ENCODE measurements at regions not wholly inside any gene's neighbourhood (a gene's known extent, or its start where the extent isn't known, plus 50 kb on each side); places are given as distances from the start of the nearest gene placed in this dataset.
"Not testable (repeated sequence)": the region's sequence is repeated elsewhere in the genome, so short reads cannot be mapped to it uniquely, and the experiment has no call there.

GRCh38 chr1:192513697-192514096 is 61.9 kb upstream of the RGS1 start:
- DNase-seq (ENCODE audit: low read depth in 1 of 2, low spot score in 1 of 2): no peak
- Histone ChIP-seq H3K4me2 (no peak overlapping the region), H3K4me1 (no peaks in the 10 kb centered on the region), H3K27ac (no peak overlapping the region), H3K4me3 (no peak overlapping the region), H3K9me3 (no peaks in the 10 kb centered on the region)
- no peak for ATAC-seq
- no peak for TF ChIP-seq KDM5A (IDR thresholded peaks at IDR 0.05)
- no peak for TF ChIP-seq GATA3 (IDR thresholded peaks at IDR 0.05; ENCODE audit: borderline replicate concordance)
- TF ChIP-seq USF2 (IDR thresholded peaks at IDR 0.05): no peak
- TF ChIP-seq EHF (CRISPR knock-in tag; IDR thresholded peaks at IDR 0.05): no peak
- TF ChIP-seq BCL3 (IDR thresholded peaks at IDR 0.05): no peak
- no peak for TF ChIP-seq RCOR1 (IDR thresholded peaks at IDR 0.05; ENCODE audit: low read depth, low read length)
- no peak for TF ChIP-seq NR3C1 (IDR thresholded peaks at IDR 0.05)
- no peak for TF ChIP-seq MAFK (IDR thresholded peaks at IDR 0.05; ENCODE audit: partially characterized antibody)
- no peak for TF ChIP-seq ZFP36 (IDR thresholded peaks at IDR 0.05; ENCODE audit: borderline replicate concordance, partially characterized antibody)
- TF ChIP-seq RFX5 (IDR thresholded peaks at IDR 0.05): no peak
- no peak for TF ChIP-seq JUNB (IDR thresholded peaks at IDR 0.05)
- TF ChIP-seq FOXS1 (CRISPR knock-in tag; IDR thresholded peaks at IDR 0.05): no peak
- no peak for TF ChIP-seq HEYL (CRISPR knock-in tag; IDR thresholded peaks at IDR 0.05)
- no peak for TF ChIP-seq MAX (IDR thresholded peaks at IDR 0.05)
- TF ChIP-seq FOSB (CRISPR knock-in tag; IDR thresholded peaks at IDR 0.05): no peak
- no peak for TF ChIP-seq FOSL2 (IDR thresholded peaks at IDR 0.05)
- no peak for TF ChIP-seq FOSL2 (CRISPR knock-in tag; IDR thresholded peaks at IDR 0.05)
- TF ChIP-seq HDAC2 (IDR thresholded peaks at IDR 0.05): no peak
- no peak for TF ChIP-seq REST (IDR thresholded peaks at IDR 0.05)
- no peak for TF ChIP-seq POLR2AphosphoS2 (conservative IDR thresholded peaks at IDR 0.05; ENCODE audit: low read length)
- FAIRE-seq: no peak
- WGBS (ENCODE audit: missing lambda C conversion rate): 79% methylated on average over 1 of the region's 1 CpG
- POLR2A ChIA-PET: no interaction called here
- CTCF ChIA-PET: no interaction called here

GRCh38 chr1:192516776-192517297 is 58.7 kb upstream of the RGS1 start:
- ATAC-seq (no peak), DNase-seq (ENCODE audit: low read depth in 1 of 2, low spot score in 1 of 2) (no peak), FAIRE-seq (no peak)
- TF ChIP-seq CBX2 (IDR thresholded peaks at IDR 0.05; ENCODE audit: borderline replicate concordance, low read depth): no peak
- TF ChIP-seq FOSB (CRISPR knock-in tag; IDR thresholded peaks at IDR 0.05): no peak
- TF ChIP-seq TP53 (CRISPR knock-in tag; IDR thresholded peaks at IDR 0.05): no peak
- no peak for TF ChIP-seq HOXB5 (CRISPR knock-in tag; IDR thresholded peaks at IDR 0.05)
- TF ChIP-seq ZC3H11A (IDR thresholded peaks at IDR 0.05): no peak
- TF ChIP-seq PHF8 (IDR thresholded peaks at IDR 0.05; ENCODE audit: borderline replicate concordance, low read depth): no peak
- TF ChIP-seq NR3C1 (IDR thresholded peaks at IDR 0.05): no peak
- TF ChIP-seq KDM1A (IDR thresholded peaks at IDR 0.05; ENCODE audit: low read depth): no peak
- no peak for TF ChIP-seq MYC (IDR thresholded peaks at IDR 0.05; ENCODE audit: borderline replicate concordance, low read length)
- no peak for TF ChIP-seq CHD4 (IDR thresholded peaks at IDR 0.05; ENCODE audit: borderline replicate concordance)
- no peak for TF ChIP-seq ESRRA (IDR thresholded peaks at IDR 0.05; ENCODE audit: borderline replicate concordance, low read length)
- no peak for TF ChIP-seq ZNF302 (CRISPR knock-in tag; IDR thresholded peaks at IDR 0.05)
- TF ChIP-seq EHF (CRISPR knock-in tag; IDR thresholded peaks at IDR 0.05): no peak
- no peak for TF ChIP-seq TFCP2L1 (CRISPR knock-in tag; IDR thresholded peaks at IDR 0.05)
- TF ChIP-seq RFX5 (IDR thresholded peaks at IDR 0.05): no peak
- TF ChIP-seq MAX (IDR thresholded peaks at IDR 0.05): no peak
- WGBS (ENCODE audit: missing lambda C conversion rate): 64% methylated on average over 11 of the region's 11 CpGs
- POLR2A ChIA-PET: no interaction called here
- H3K27ac ChIP-seq: no peak overlapping the region
- no peak overlapping the region for H3K4me3 ChIP-seq
- H3K9me3 ChIP-seq: no peaks in the 10 kb centered on the region
- H3K4me1 ChIP-seq: no peaks in the 10 kb centered on the region
- H3K4me2 ChIP-seq: no peak overlapping the region
- CTCF ChIA-PET: no interaction called here

GRCh38 chr1:192517716-192518355 is 57.7 kb upstream of the RGS1 start:
- H3K9me3 ChIP-seq; FAIRE-seq; ATAC-seq; H3K4me3 ChIP-seq; CTCF ChIA-PET; H3K4me2 ChIP-seq; H3K27ac ChIP-seq; POLR2A ChIA-PET; H3K4me1 ChIP-seq; DNase-seq (ENCODE audit: low read depth in 1 of 2, low spot score in 1 of 2): not testable (repeated sequence)
- 86% methylated on average over 6 of the region's 6 CpGs for WGBS (ENCODE audit: missing lambda C conversion rate)

Data from A549 (cell line).